GOT3 (cell line): ENCODE measurements at regions not wholly inside any gene's neighbourhood (a gene's known extent, or its start where the extent isn't known, plus 50 kb on each side); places are given as distances from the start of the nearest gene placed in this dataset.

Experiments used
- DNase-seq: peaks from one replicate; lab custom pipeline; 2025; ENCODE audit warnings: mixed read lengths; lab: John Stamatoyannopoulos, UW

DNA sequence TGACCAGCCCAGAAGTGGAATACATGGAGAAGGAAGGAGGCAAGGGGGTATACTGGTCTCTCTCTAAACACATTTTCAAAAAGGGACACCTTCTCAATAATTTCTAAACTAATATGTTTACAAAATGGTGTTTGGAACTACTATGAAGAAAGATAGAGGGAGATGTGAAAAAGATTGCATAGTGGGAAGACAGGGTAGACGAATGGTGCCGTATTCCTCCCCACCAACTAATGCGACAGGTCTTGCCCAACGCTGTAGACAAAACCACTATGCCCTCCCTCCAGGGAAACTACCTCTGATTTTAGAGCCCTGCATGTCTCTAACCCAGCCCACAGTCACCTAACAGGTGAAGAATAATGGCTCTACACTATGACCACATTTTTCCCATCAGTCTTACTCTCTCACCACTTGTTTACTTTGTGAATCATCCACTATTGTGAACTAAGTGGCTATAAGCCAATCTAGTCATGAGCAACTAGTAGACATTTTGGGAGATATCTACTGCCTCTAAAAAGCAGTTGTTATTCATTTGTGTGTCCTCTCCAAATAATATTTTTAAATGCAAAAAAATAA lies 108.2 kb upstream of the UBE2E2 start:
- DNase-seq: no peak

DNA sequence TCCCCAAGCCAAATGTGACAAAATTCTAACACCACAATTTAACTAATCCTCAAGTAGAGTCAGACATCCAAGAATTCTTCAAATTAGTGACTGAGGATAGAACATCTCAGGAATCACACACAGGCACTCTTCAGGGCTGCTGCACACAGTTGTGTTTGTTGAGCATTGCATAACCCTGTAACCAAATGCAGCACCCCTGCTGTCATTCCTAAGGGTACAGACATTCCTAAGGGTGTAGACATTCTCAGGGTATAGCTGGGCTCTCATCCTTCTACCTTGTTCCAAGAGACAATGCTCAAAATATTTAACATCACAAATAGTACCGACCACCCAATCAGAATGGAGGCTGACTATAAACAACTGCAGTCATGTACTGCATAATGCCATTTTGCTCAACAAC lies 107.1 kb upstream of the UBE2E2 start:
- no peak for DNase-seq

GRCh38 chr3:23099021-23099420 lies 104.1 kb upstream of the UBE2E2 start:
- no peak for DNase-seq

- no peak for DNase-seq
Measured at GRCh38 chr3:23099677-23100076, 103.5 kb upstream of the UBE2E2 start.

DNA sequence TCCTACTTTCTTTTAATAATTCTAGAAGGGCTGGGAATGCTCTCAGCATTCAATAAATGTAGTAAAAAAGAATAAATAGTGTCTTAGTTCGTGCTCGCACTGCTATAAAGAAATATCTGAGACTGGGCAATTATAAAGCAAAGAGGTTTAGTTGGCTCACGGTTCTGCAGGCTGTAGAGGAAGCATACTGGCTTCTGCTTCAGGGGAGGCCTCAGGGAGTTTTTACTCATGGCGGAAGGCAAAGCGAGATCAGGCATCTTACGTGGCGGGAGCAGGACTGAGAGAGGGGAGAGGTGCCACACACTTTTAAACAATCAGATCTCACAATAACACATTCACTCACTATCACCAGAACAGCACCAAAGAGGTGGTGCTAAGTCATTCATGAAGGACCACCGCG lies 103.0 kb upstream of the UBE2E2 start:
- DNase-seq: no peak

GRCh38 chr3:23103764-23104163 lies 99.4 kb upstream of the UBE2E2 start:
- DNase-seq: no peak

GRCh38 chr3:23105048-23105447 lies 98.1 kb upstream of the UBE2E2 start:
- no peak for DNase-seq

DNA sequence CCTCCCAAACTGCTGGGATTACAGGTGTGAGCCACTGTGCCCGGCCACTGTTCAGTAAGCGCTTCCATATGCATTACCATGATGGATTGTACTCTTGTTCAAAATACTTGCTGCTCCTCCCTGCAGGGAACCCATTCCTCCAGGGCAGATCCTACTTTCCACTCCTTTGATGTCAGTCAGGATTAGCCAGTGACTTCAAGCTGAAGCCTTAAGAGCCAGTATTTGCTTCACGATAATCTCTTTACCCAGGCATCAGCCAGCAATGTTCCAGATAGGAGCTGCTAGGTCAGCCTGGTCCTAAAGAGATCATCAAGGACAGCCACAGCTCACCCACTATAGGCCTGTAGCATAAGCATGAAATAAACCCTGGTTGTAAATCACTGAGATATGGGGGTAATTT lies 96.5 kb upstream of the UBE2E2 start:
- no peak for DNase-seq

GRCh38 chr3:23107221-23107620 lies 95.9 kb upstream of the UBE2E2 start:
- DNase-seq: no peak

- DNase-seq: no peak
Measured at GRCh38 chr3:23108451-23109057, 94.6 kb upstream of the UBE2E2 start.

- DNase-seq: no peak
Measured at GRCh38 chr3:23111286-23111685, 91.8 kb upstream of the UBE2E2 start.

GRCh38 chr3:23111797-23112196 lies 91.3 kb upstream of the UBE2E2 start:
- no peak for DNase-seq

DNA sequence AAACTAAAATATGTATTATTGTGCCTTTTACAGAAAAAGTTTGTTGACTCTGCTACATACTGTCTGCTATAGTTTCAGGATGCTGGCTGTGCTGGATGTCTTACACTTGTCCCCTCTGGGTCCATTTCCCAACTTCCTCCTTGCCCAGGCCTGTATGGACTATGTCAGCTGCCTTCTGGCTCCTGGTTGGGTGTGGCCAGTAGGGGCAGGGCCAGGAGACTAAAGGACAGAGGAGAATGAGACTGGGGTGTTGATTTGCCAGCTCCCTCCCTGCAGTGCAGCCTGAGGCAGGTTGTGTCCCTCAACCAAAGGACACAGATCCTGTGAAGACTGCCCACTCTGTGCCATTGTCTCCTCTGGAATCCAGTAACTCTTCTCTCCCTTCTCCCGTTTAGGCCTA lies 90.6 kb upstream of the UBE2E2 start:
- no peak for DNase-seq

- no peak for DNase-seq
Measured at GRCh38 chr3:23113455-23114171, 89.5 kb upstream of the UBE2E2 start.

DNA sequence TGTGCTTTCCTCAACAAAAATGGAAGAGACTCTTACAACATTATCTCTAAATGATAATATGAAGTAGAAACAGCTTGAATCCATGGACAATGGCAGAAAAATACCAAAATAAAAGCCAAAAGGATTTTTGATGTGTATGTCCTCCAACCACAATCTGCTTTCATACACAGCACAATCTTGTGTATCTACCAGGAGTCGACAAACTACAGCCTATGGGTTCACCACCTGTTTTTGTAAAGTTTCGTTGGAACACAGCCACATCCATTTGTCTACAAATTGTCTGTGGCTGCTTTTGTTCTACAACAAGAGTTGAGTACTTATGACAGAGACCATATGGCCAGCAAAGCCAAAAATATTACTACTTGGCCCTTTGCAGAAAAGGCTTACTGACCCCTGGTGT lies 88.7 kb upstream of the UBE2E2 start:
- no peak for DNase-seq

- DNase-seq: no peak
Measured at GRCh38 chr3:23115171-23115877, 87.8 kb upstream of the UBE2E2 start.

DNA sequence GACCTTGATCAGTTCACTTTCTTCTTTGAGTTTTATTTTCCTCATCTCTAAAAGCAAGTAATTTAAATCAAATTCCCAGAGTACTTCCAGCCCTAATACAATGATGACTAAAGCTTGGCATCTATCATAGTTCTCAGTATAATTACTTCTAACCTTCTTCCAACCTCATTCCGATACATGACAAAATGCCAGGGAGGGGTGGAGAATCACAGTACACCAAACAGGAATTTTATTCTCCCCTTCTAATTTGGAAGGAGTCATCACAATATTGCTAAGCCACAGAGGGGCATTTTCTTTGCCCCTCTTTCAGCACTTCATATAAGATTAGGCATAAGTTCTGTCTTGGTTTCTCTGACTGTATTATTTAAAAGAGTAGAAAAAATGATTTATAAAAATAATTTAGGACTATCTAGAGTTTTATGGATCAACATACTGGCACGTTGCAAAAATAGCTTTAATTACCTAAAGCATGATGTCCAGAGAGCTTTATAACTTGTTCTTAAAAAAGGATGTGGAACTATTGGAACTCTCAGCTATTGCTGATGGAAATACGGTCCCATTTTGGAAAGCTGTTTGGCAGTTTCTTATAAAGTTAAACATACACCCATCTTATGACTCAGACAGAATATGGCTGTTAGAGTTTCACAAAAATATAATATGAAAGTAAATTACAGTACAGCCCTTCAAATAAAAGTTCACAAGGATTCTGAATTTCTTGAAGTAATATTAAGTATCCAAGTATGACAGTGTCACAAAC lies 86.9 kb upstream of the UBE2E2 start:
- DNase-seq: no peak

DNA sequence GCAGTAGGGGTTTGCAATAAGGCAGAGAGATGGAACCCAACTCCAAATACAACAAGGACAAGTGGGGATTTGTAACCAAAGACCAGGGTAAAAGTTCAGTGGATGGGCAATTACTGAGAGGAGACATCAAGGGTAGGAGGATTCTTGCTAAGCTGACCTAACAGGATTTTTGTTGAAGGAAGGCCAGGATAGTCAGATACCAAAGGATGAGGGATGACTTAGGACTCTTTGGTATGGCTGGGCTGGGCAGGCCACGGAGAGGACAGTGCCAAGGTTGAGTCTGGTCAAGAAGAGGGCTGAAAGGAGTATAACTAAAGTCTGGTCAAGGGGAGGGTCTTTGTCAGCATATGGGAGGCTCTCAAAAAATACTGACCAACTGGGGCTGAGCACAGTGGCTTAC lies 85.3 kb upstream of the UBE2E2 start:
- no peak for DNase-seq

DNA sequence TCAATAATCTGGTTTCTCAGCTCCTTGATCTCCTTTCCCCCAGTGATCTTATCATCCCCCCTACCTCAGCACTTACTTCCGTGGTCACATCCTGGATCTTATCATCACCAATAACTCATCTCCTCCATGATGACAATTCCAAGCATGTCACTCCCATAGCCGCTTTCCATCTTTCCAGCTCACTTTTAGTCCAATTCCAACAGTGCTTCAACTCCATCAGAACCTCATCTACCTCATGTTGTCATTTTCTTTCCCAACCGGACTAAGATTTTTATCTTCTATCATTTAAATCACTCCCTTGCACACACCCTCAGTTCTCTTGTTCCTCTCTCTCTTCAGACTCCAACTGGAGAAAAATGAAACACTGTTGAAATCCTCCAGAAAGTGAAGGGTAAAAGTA lies 75.9 kb upstream of the UBE2E2 start:
- DNase-seq: no peak

DNA sequence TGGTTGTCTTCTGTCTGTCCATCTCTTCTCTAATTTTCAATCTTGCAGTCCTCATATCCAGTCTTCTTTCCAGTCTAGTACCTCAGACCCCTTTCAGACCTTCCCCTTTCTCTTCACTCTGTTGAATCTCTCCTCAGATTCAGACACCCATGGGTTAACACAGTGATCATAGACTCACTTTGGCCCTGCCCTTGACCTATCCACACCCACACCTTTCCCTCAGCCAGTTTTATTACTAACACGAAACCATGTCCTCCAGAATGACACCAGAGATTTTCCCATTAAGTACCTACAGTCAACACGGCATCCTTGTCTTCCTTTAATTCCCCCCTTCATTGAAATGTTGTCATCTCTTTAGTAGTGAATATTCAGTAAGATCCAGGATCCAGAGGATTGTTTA lies 74.5 kb upstream of the UBE2E2 start:
- DNase-seq: no peak

GRCh38 chr3:23129117-23129516 lies 74.0 kb upstream of the UBE2E2 start:
- no peak for DNase-seq

GRCh38 chr3:23129817-23130216 lies 73.3 kb upstream of the UBE2E2 start:
- no peak for DNase-seq
